OCI-LY1 (cell line): ENCODE measurements at regions not wholly inside any gene's neighbourhood (a gene's known extent, or its start where the extent isn't known, plus 50 kb on each side); places are given as distances from the start of the nearest gene placed in this dataset.

Experiments used
- H2AFZ ChIP-seq: fragments of 200-600 bp; sonication (generic), shearing (Covaris generic); 2 replicates; pipeline ENCODE4 v1.6.0; 2014; ENCODE audit warnings: antibody characterized with exemption, mild to moderate bottlenecking, low read length
- H3F3A ChIP-seq: fragments of 200-600 bp; sonication (generic), shearing (Covaris generic); 2 replicates; pipeline ENCODE4 v1.6.0; 2014; ENCODE audit warnings: mild to moderate bottlenecking, antibody characterized with exemption, low read length, moderate library complexity; ENCODE audit not compliant: insufficient read depth
- H3K27ac ChIP-seq: fragments of 200-600 bp; sonication (generic); 2 replicates; pipeline ENCODE4 v1.5.1; 2014; ENCODE audit warnings: low read length, mixed run types, mild to moderate bottlenecking, low read depth; ENCODE audit not compliant: poor library complexity, severe bottlenecking
- H3K27me3 ChIP-seq: fragments of 200-600 bp; sonication (generic); 2 replicates; pipeline ENCODE4 v1.6.0; 2014; ENCODE audit warnings: antibody characterized with exemption, mild to moderate bottlenecking, low read length, moderate library complexity; ENCODE audit not compliant: insufficient read depth
- H3K36me3 ChIP-seq: fragments of 200-600 bp; sonication (generic); 2 replicates; pipeline ENCODE4 v1.6.1; 2014; ENCODE audit warnings: mild to moderate bottlenecking, antibody characterized with exemption, low read length, moderate library complexity, mixed read lengths; ENCODE audit not compliant: insufficient read depth
- H3K4me1 ChIP-seq: fragments of 200-600 bp; sonication (generic); 2 replicates; pipeline ENCODE4 v1.5.1; 2014; ENCODE audit warnings: mild to moderate bottlenecking, low read length, moderate library complexity; ENCODE audit not compliant: insufficient read depth, severe bottlenecking
- H3K4me2 ChIP-seq: fragments of 200-600 bp; sonication (generic), shearing (Covaris generic); 2 replicates; pipeline ENCODE4 v1.6.1; 2014; ENCODE audit warnings: low read length
- H3K4me3 ChIP-seq: fragments of 200-600 bp; sonication (generic); 2 replicates; pipeline ENCODE4 v1.5.1; 2014; ENCODE audit warnings: low read length, low read depth, mild to moderate bottlenecking, mixed read lengths; ENCODE audit not compliant: poor library complexity, severe bottlenecking
- H3K79me2 ChIP-seq: fragments of 200-600 bp; shearing (Covaris generic); 2 replicates; pipeline ENCODE4 v1.6.1; 2016; ENCODE audit warnings: mixed run types, low read length, mixed read lengths; ENCODE audit not compliant: insufficient read depth
- H3K9ac ChIP-seq: fragments of 200-600 bp; sonication (generic), shearing (Covaris generic); 2 replicates; pipeline ENCODE4 v1.6.1; 2014; ENCODE audit warnings: mild to moderate bottlenecking, low read length, mixed read lengths
- H3K9me2 ChIP-seq: fragments of 200-600 bp; sonication (generic), shearing (Covaris generic); 2 replicates; pipeline ENCODE4 v1.6.1; 2014; ENCODE audit warnings: low read depth, mild to moderate bottlenecking, low read length, mixed read lengths
- H3K9me3 ChIP-seq: fragments of 200-600 bp; shearing (Covaris generic); 2 replicates; pipeline ENCODE4 v1.6.1; 2014; ENCODE audit warnings: low read length, mixed read lengths
- H4K20me1 ChIP-seq: fragments of 200-600 bp; sonication (generic), shearing (Covaris generic); 2 replicates; pipeline ENCODE4 v1.6.0; 2016; ENCODE audit warnings: mild to moderate bottlenecking, low read length; ENCODE audit not compliant: insufficient read depth
- EZH2 ChIP-seq: fragments of 200-600 bp; sonication (generic), shearing (Covaris generic); IDR thresholded peaks from 2 replicates; pipeline ENCODE4 v1.8.0; 2017; ENCODE audit warnings: borderline replicate concordance, mixed run types, mild to moderate bottlenecking, antibody characterized with exemption, low read length, moderate library complexity, mixed read lengths
- TF ChIP-seq, protein P1 (sequence below): fragments of 200-600 bp; sonication (generic), shearing (Covaris generic); IDR thresholded peaks from 2 replicates; pipeline ENCODE4 v1.5.1; 2017; ENCODE audit warnings: mild to moderate bottlenecking, antibody characterized with exemption, low read length, moderate library complexity, mixed read lengths

DNA sequence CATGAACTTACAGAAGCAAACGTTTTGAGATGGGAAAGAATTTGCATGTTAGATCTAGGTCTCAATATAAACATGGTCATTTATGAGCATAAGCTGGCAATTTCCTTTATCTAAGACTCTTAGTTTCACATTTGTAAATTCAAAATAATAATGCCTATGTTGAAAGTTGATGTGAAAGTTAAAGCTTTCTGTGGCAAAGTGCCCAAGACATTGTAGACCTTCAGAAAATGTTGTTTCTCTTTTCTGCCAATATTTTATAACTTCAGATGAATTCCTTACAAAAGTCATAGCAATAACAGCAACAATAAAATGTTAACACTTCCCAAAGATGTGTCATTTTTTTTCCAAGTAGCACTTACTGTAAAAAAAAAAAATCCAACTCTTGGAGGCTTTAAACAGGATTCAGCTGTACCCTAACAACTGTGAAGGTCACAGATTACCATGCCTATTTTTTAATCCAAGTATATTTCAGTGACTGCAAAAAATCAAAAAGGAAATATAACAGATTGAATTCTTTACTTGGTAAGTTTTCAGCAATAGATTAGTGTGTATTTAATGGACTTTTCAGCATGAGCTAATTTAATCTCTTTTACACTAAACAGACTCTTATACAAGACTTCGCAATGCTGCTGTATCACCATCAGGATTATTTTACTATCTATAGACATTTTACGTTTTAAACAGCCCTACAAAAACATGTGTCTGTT is 206.5 kb upstream of the PDE5A start:
- no peak overlapping the region for H3K9ac ChIP-seq
- H3F3A ChIP-seq = no peaks in the 10 kb centered on the region
- no peaks in the 10 kb centered on the region for H3K79me2 ChIP-seq
- no peak for TF ChIP-seq EZH2
- TF ChIP-seq, protein P1, sequence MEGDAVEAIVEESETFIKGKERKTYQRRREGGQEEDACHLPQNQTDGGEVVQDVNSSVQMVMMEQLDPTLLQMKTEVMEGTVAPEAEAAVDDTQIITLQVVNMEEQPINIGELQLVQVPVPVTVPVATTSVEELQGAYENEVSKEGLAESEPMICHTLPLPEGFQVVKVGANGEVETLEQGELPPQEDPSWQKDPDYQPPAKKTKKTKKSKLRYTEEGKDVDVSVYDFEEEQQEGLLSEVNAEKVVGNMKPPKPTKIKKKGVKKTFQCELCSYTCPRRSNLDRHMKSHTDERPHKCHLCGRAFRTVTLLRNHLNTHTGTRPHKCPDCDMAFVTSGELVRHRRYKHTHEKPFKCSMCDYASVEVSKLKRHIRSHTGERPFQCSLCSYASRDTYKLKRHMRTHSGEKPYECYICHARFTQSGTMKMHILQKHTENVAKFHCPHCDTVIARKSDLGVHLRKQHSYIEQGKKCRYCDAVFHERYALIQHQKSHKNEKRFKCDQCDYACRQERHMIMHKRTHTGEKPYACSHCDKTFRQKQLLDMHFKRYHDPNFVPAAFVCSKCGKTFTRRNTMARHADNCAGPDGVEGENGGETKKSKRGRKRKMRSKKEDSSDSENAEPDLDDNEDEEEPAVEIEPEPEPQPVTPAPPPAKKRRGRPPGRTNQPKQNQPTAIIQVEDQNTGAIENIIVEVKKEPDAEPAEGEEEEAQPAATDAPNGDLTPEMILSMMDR = no peak
- no peaks in the 10 kb centered on the region for H3K4me1 ChIP-seq
- no peaks in the 10 kb centered on the region for H3K9me2 ChIP-seq
- no peak overlapping the region for H3K4me2 ChIP-seq
- H3K36me3 ChIP-seq = no peaks in the 10 kb centered on the region
- H3K4me3 ChIP-seq = no peak overlapping the region
- no peak overlapping the region for H3K27ac ChIP-seq
- H3K9me3 ChIP-seq = no peaks in the 10 kb centered on the region
- no peak overlapping the region for H2AFZ ChIP-seq
- H3K27me3 ChIP-seq = no peaks in the 10 kb centered on the region
- no peaks in the 10 kb centered on the region for H4K20me1 ChIP-seq

DNA sequence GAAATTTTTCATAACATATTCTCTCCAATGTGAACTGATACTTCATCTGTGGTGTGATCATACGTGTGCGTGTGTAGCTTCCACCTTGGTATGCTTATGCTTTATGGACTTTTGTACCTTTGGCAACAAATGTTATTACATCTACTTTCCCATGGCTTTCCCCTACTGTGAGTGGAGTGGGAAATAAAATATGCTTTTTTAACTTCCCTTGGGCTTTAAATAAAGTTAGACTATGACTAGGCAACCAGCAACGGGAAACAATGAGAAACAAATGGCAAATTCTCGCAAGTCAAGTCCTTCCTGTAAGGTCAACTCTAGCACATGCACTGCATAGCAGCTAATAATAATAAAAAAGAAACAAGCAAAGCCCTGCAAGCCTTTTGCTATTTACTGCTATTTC is 205.0 kb upstream of the PDE5A start:
- Histone ChIP-seq H2AFZ (no peak overlapping the region), H3K27ac (no peak overlapping the region), H3K9me2 (no peaks in the 10 kb centered on the region), H3K79me2 (no peaks in the 10 kb centered on the region), H3K9ac (no peak overlapping the region), H3K4me2 (no peak overlapping the region), H3K4me1 (no peaks in the 10 kb centered on the region), H3F3A (no peaks in the 10 kb centered on the region), H3K36me3 (no peaks in the 10 kb centered on the region), H3K4me3 (no peak overlapping the region), H4K20me1 (no peaks in the 10 kb centered on the region), H3K27me3 (no peaks in the 10 kb centered on the region), H3K9me3 (no peaks in the 10 kb centered on the region)
- TF ChIP-seq, protein P1 = no peak
- TF ChIP-seq EZH2 = no peak

DNA sequence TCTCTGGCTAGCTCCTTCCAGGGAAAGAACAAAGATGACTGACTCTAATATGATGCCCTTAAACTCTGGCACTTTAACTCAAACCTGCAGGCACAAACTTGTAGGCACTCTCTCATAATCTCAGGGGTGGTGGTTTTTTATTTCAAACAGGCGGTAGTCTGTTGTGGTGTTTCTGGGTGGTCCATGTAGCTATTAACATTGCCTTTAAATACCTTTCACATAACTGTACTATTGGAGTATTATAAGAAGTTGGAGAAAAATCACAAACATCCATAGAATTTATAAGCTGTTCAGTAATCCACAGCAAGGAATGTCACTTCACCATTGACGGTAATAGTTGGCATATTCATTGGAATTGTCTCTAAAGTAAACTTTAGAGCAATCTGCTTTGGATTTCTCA is 204.2 kb upstream of the PDE5A start:
- Histone ChIP-seq H3K4me2 (no peak overlapping the region), H4K20me1 (no peaks in the 10 kb centered on the region), H3F3A (no peaks in the 10 kb centered on the region), H3K9ac (no peak overlapping the region), H3K27ac (no peak overlapping the region), H3K79me2 (no peaks in the 10 kb centered on the region), H3K4me3 (no peak overlapping the region), H2AFZ (no peak overlapping the region), H3K36me3 (no peaks in the 10 kb centered on the region), H3K4me1 (no peaks in the 10 kb centered on the region), H3K9me3 (no peaks in the 10 kb centered on the region), H3K27me3 (no peaks in the 10 kb centered on the region), H3K9me2 (no peaks in the 10 kb centered on the region)
- TF ChIP-seq, protein P1 = no peak
- no peak for TF ChIP-seq EZH2
